ENCODE measurements at regions not wholly inside any gene's neighbourhood (a gene's known extent, or its start where the extent isn't known, plus 50 kb on each side); places are given as distances from the start of the nearest gene placed in this dataset.
"Not testable (repeated sequence)": the region's sequence is repeated elsewhere in the genome, so short reads cannot be mapped to it uniquely, and the experiment has no call there.

DNA sequence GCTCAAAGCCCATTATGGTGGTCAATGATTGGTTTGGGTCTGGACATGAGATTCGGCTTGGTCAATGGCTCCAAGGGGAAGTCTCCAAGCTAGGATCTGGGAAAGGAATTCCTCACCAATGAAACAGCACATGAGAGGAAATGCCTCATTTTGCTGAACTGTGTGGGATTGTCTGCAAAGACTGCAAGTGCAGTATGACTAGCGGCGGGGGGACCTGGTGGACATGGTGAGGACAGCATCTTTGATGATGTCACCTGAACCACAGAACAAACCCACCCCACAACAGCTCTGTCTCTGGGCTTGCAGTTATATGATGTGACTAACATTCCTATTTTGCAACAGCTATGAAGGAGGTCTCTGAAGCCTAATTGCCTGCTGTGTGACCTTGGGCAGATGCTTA lies 50.6 kb upstream of the NKD1 start:
- H3K36me3 Mint-ChIP-seq (ENCODE audit: low read depth): no peaks in the 10 kb centered on the region
- H3K4me1 Mint-ChIP-seq: peaks cover 1% of the 10 kb centered on the region
- DNase-seq (no peak), ATAC-seq (no peak)
- H3K9me3 Mint-ChIP-seq: no peaks in the 10 kb centered on the region
- H3K4me3 Mint-ChIP-seq: no peak overlapping the region
- H3K27me3 Mint-ChIP-seq: no peaks in the 10 kb centered on the region
- no peak overlapping the region for H3K27ac Mint-ChIP-seq

DNA sequence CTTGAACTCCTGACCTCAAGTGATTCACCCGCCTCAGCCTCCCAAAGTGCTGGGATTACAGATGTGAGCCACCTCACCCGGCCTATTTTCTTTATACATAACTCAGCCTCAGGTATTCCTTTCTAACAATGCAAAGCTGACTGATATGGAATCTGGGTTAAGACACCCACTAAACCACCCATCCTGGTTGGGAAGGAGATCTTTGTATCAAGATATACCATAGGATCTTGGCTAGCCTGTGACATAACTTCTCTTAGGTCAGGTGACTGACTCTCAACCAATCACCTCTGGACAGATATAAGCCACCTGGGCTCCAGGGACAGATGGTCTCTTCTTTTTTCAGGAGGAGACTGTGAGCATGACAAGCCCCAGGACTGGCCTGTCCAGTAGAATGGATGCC lies 51.2 kb upstream of the NKD1 start:
- Mint-ChIP-seq H3K27me3 (no peaks in the 10 kb centered on the region), H3K36me3 (ENCODE audit: low read depth) (no peaks in the 10 kb centered on the region), H3K27ac (no peak overlapping the region), H3K4me3 (no peak overlapping the region), H3K9me3 (no peaks in the 10 kb centered on the region), H3K4me1 (peaks cover 1% of the 10 kb centered on the region)
- DNase-seq (no peak), ATAC-seq (no peak)

DNA sequence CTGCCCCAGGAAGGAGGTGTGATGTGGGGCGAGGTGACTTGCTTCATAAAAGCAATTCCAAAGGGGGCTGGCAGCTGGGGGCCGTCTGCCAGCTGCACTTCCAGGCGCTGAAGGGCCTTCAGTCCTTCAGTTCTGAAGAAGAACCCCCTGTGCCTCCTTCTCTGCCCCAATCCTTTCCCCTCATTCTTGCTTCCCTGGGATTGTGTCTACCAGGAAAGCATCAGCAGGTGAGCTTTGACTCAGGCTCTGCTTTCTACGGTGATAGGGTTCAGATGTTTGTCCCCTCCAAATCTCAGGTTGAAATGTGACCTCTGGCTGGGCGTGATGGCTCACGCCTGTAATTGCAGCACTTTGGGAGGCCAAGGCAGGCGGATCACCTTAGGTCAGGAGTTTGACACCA lies 52.5 kb upstream of the NKD1 start:
- H3K27me3 Mint-ChIP-seq: no peaks in the 10 kb centered on the region
- no peak overlapping the region for H3K4me3 Mint-ChIP-seq
- DNase-seq (no peak), ATAC-seq (no peak)
- H3K36me3 Mint-ChIP-seq (ENCODE audit: low read depth): no peaks in the 10 kb centered on the region
- peaks cover 1% of the 10 kb centered on the region for H3K4me1 Mint-ChIP-seq
- no peak overlapping the region for H3K27ac Mint-ChIP-seq
- no peaks in the 10 kb centered on the region for H3K9me3 Mint-ChIP-seq

DNA sequence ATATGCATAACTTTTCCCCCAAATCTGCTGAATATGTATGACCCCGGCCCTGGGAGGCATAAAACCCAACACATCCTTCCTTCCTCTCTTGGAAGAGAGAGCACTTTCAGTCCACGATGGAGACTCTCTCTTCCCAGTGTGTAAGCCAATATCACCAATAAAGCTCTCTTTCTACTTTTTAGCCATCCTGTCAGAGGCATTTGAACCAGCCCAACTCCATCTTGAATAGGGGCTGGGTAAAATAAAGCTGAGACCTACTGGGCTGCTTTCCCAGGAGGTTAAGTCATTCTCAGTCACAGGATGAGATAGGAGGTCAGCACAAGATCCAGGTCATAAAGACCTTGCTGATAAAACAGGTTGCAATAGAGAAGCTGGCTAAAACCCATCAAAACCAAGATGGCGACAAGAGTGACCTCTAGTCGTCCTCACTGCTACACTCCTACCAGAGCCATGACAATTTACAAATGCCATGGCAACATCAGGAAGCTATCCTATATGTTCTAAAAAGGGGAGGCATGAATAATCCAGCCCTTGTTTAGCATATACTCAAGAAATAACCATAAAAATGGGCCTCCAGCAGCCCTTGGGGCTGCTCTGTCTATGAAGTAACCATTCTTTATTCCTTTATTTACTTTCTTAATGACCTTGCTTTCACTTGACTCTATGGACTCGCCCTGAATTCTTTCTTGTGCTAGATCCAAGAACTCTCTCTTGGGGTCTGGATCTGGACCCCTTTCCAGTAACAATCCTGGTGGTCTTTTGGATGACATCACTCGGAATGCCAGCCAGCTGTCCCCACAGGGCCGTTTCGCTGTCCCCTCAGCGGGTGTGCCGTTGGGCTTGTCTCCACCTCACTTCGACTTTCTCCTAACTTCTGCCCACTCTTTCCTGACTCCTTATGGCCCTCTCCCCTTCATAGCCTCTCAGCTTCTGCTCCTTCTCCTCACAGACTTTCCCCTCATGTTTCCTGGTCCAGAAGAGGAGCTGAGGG lies 53.4 kb upstream of the NKD1 start:
- no peak for ATAC-seq
- Mint-ChIP-seq H3K36me3 (ENCODE audit: low read depth) (no peaks in the 10 kb centered on the region), H3K4me3 (no peak overlapping the region), H3K27me3 (no peaks in the 10 kb centered on the region), H3K4me1 (peaks cover 1% of the 10 kb centered on the region), H3K27ac (no peak overlapping the region), H3K9me3 (no peaks in the 10 kb centered on the region)
- no peak for DNase-seq

DNA sequence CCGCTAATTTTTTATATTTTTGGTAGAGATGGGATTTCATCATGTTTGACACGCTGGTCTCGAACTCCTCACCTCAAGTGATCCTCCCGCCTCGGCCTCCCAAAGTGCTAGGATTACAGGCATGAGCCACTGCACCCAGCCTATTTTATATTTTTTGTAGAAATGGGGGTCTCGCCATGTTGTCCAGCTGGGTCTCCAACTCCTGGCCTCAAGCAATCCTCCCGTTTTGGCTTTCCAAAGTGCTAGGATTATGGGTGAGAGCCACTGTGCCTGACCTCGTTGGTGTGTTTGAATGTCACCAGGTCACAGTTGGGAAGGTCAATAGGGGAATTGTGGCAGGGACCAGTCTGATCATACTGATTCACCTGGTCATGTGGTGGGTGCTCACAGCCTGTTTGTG lies 56.7 kb upstream of the NKD1 start:
- no peak overlapping the region for H3K4me3 Mint-ChIP-seq
- DNase-seq (no peak), ATAC-seq (no peak)
- H3K4me1 Mint-ChIP-seq: no peaks in the 10 kb centered on the region
- H3K9me3 Mint-ChIP-seq: no peaks in the 10 kb centered on the region
- no peaks in the 10 kb centered on the region for H3K36me3 Mint-ChIP-seq (ENCODE audit: low read depth)
- no peak overlapping the region for H3K27ac Mint-ChIP-seq
- peaks cover 2% of the 10 kb centered on the region for H3K27me3 Mint-ChIP-seq

DNA sequence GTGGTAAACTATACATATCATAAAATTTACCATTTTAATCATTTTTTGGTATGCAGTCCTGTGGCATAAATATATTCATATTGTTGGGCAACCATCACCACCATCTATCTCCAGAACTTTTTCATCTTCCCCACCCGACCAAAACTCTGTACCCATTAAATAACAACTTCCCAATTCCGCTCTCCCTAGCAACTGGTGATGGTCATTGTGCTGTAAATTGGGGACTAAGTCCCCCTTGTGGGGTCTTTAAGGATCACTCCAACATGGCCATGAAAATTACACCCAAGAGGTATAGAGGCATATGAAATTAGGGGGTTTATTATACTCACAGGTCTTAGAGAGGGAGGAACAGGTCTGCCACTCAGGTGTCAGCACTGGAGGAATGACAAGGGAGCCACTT lies 57.4 kb upstream of the NKD1 start:
- Mint-ChIP-seq H3K36me3 (ENCODE audit: low read depth) (no peaks in the 10 kb centered on the region), H3K4me3 (no peak overlapping the region), H3K27ac (no peak overlapping the region), H3K4me1 (no peaks in the 10 kb centered on the region), H3K27me3 (peaks cover 2% of the 10 kb centered on the region), H3K9me3 (no peaks in the 10 kb centered on the region)
- DNase-seq (no peak), ATAC-seq (no peak)

DNA sequence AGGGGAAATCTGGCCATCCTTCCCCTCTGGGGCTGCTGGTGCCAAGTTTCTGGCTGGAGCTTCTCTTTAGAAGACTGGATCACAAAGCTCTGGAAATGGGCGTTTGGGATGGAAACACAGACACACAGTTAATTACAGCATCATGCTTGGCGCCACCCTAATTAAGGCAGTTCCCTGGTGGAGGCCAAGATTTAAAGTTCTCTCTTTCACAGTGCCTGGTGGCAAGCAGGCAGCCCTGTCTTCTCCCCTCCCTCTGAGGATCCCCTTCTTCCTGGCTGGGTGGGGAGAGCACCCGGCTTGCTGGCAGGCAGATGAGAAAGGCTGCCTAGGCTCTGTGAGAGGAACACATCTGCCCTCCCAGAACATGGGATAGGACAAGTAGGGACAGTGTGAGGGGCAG lies 59.0 kb upstream of the NKD1 start:
- Mint-ChIP-seq H3K4me1 (no peaks in the 10 kb centered on the region), H3K4me3 (no peak overlapping the region), H3K27me3 (peaks cover 2% of the 10 kb centered on the region), H3K9me3 (peaks cover 4% of the 10 kb centered on the region), H3K36me3 (ENCODE audit: low read depth) (no peaks in the 10 kb centered on the region), H3K27ac (no peak overlapping the region)
- no peak for ATAC-seq
- DNase-seq: no peak

DNA sequence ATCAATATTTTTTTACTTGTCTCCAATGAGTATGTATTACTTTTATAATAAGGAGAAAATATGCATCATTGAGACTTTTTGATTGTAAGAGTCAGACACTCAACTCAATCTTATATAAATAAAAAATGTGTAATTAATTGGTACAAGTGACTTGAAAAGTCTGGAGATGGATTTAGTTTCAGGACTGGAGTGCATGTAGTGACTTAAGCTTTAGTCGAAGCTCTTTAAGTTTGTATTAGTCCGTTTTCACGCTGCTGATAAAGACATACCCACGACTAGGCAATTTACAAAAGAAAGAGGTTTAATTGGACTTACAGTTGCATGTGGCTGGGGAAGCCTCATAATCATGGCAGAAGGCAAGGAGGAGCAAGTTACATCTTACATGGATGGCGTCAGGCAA lies 60.7 kb upstream of the NKD1 start:
- peaks cover 2% of the 10 kb centered on the region for H3K27me3 Mint-ChIP-seq
- ATAC-seq (no peak), DNase-seq (no peak)
- H3K4me3 Mint-ChIP-seq: no peak overlapping the region
- H3K4me1 Mint-ChIP-seq: no peaks in the 10 kb centered on the region
- peaks cover 10% of the 10 kb centered on the region for H3K9me3 Mint-ChIP-seq
- no peaks in the 10 kb centered on the region for H3K36me3 Mint-ChIP-seq (ENCODE audit: low read depth)
- H3K27ac Mint-ChIP-seq: no peak overlapping the region

DNA sequence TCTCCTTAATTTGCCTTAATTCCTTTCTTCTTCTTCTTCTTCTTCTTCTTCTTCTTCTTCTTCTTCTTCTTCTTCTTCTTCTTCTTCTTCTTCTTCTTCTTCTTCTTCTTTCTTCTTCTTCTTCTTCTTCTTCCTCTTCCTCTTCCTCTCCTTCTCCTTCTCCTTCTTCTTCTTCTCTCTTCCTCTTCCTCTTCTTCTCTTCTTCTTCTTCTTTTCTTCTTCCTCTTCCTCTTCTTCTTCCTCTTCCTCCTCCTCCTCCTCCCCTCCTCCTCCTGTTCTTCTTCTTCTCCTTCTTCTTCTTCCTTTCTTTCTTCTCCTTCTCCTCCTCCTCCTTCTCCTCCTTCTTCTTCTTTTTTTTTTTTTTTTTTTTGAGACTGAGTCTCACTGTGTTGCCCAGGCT lies 62.0 kb upstream of the NKD1 start:
- not testable (repeated sequence) for H3K4me3 Mint-ChIP-seq; H3K27me3 Mint-ChIP-seq; ATAC-seq; H3K4me1 Mint-ChIP-seq; H3K9me3 Mint-ChIP-seq; H3K36me3 Mint-ChIP-seq (ENCODE audit: low read depth); H3K27ac Mint-ChIP-seq; DNase-seq

DNA sequence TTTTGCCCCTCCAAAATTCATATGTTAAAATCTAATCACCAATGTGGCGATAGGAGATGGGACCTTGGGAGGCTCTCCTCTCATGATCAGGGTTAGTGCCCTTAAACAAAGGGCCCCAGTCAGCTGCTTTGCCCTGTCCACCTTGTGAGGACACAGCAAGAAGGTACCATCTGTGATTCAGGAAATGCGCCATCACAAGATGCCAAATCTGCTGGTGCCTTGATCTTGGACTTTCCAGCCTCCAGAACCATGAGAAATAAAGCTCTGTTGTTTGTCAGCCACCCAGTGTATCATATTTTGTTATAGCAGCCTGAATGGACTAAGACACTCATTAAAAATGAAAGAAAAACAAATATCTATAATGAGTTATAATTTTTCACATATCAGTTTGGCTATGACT lies 63.0 kb upstream of the NKD1 start:
- no peak overlapping the region for H3K27ac Mint-ChIP-seq
- peaks cover 3% of the 10 kb centered on the region for H3K27me3 Mint-ChIP-seq
- DNase-seq: no peak
- no peaks in the 10 kb centered on the region for H3K36me3 Mint-ChIP-seq (ENCODE audit: low read depth)
- peaks cover 10% of the 10 kb centered on the region for H3K9me3 Mint-ChIP-seq
- no peak for ATAC-seq
- H3K4me1 Mint-ChIP-seq: no peaks in the 10 kb centered on the region
- H3K4me3 Mint-ChIP-seq: no peak overlapping the region

DNA sequence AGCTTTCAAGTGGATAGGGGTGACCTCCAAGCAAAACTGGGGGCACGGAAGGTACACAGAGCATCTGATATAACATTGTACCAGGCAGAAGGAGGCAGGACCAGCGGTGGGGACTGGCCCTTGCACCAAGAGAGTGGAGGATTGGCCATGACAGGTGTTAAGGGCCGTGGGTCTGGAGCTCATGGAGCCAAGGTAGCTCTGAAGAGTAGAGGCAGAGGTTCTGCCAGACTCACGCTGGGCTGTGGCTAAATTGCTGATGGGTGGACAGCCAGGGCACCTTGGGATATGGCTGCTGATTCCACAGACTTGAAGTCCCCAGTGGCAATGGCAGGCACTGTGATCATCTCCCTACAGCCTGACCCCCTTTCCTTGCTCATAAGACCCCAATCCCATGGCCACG lies 65.9 kb upstream of the NKD1 start:
- H3K4me3 Mint-ChIP-seq: no peak overlapping the region
- ATAC-seq: no peak
- peaks cover 10% of the 10 kb centered on the region for H3K9me3 Mint-ChIP-seq
- no peak for DNase-seq
- no peaks in the 10 kb centered on the region for H3K4me1 Mint-ChIP-seq
- no peaks in the 10 kb centered on the region for H3K36me3 Mint-ChIP-seq (ENCODE audit: low read depth)
- H3K27me3 Mint-ChIP-seq: peaks cover 1% of the 10 kb centered on the region
- no peak overlapping the region for H3K27ac Mint-ChIP-seq

DNA sequence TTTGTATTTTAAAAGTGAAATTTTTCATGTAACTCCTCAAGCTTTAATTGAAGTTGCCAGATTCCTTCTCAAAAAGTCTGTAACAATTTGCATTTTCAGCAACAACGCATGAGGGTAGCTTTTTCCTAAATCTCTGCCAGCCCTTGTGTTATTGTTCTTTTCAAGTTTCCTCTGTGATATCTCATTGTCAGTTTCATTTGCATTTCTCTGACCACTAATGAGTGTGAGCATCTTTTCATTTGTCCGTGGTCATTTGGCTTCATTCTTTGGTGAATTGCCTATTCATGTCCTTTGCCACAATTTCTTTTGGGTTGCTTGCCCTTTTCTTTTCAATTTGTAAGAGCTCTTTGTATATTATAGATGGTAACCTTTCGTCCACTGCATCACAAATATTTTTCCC lies 68.0 kb upstream of the NKD1 start:
- H3K36me3 Mint-ChIP-seq (ENCODE audit: low read depth): no peaks in the 10 kb centered on the region
- H3K27ac Mint-ChIP-seq: no peak overlapping the region
- no peaks in the 10 kb centered on the region for H3K4me1 Mint-ChIP-seq
- H3K9me3 Mint-ChIP-seq: peaks cover 10% of the 10 kb centered on the region
- peaks cover 1% of the 10 kb centered on the region for H3K27me3 Mint-ChIP-seq
- DNase-seq: no peak
- no peak overlapping the region for H3K4me3 Mint-ChIP-seq
- ATAC-seq: no peak

DNA sequence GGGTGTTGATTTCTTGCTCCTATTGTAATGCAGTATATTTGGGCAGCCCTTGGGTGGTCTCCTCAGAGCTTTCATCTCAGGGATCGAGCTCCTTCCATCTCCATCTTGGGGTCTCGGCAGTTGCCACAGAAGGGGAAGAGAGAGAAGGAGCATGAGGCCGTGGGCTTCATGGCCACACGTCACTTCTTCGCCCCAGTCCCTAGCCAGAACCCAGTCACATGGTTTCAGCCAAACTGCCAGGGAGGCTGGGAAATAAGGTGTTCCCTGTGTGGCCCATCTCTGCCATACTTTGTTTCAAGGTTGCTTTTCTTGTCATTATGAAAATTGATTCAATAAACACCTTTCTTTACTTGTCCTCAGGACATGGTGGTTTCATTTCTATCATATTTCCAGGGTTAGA lies 68.4 kb upstream of the NKD1 start:
- Mint-ChIP-seq H3K4me1 (peaks cover 3% of the 10 kb centered on the region), H3K36me3 (ENCODE audit: low read depth) (no peaks in the 10 kb centered on the region), H3K9me3 (peaks cover 6% of the 10 kb centered on the region), H3K4me3 (no peak overlapping the region), H3K27me3 (peaks cover 1% of the 10 kb centered on the region), H3K27ac (no peak overlapping the region)
- DNase-seq: no peak
- no peak for ATAC-seq

DNA sequence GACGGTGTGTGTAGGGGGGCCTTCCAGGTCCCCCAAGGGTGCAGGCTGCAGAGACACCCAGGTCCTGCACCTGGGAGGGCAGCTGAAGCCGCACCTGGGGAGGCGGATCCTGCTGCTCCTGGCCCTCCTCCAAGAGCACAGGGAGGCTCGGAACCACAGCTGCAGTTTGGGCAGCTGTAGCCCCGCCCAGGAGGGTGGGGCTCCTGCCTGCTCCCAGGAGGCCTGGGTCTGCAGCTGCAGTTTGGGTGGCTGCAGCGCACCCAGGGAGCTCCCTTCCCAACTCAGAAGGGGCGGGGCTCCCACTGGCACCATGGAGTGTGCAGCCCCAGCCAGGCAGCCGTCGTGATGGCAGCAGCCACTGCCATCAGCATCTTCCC lies 69.4 kb upstream of the NKD1 start:
- Mint-ChIP-seq H3K4me3 (no peak overlapping the region), H3K36me3 (ENCODE audit: low read depth) (no peaks in the 10 kb centered on the region), H3K4me1 (peaks cover 13% of the 10 kb centered on the region), H3K27ac (no peak overlapping the region), H3K9me3 (peaks cover 4% of the 10 kb centered on the region), H3K27me3 (peaks cover 1% of the 10 kb centered on the region)
- DNase-seq (no peak), ATAC-seq (no peak)

DNA sequence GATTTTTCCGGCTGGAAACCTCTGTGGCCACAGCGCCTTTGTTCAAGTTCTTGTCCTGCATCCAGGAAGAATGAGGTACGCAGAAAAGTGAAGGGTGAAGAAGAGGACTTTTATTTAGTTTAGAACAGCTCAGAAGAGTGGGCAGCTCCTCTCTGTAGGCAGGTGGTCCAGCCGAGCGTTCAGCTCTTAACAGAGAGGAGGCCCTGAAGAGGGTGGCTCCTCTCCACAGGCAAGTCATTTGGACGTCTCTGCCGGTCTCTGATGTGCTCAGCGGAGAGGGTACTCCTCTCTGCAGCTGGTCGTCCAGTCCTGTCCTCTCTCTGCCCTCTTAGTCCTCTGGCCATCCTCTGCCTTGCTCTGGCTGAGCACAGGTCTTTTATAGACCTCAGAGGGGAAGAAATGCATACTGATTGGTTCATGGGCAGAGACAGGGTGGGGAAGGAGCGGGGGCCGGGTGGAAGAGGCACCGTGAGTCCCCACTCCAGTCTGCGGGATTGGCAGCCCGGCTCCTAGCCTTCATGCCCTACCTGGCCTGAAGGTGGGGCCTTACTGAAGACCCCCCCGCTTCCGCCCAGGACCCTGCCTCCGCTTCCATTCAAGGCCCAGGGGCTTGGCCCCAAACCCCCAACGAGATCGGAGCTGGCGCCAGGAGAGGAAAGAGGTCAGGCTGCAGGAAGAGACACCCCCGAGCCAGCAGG lies 70.0 kb upstream of the NKD1 start:
- Mint-ChIP-seq H3K36me3 (ENCODE audit: low read depth) (no peaks in the 10 kb centered on the region), H3K27me3 (peaks cover 1% of the 10 kb centered on the region), H3K9me3 (no peaks in the 10 kb centered on the region), H3K27ac (no peak overlapping the region), H3K4me3 (no peak overlapping the region), H3K4me1 (peaks cover 18% of the 10 kb centered on the region)
- no peak for DNase-seq
- ATAC-seq: no peak

Measured in activated naive CD8-positive, alpha-beta T cell treated with anti-CD3 and anti-CD28 coated beads, Interleukin-2, amount 50 U/mL, for 24 hours (primary cell).